Fibroblast of skin of scalp (primary cell): ENCODE measurements at regions not wholly inside any gene's neighbourhood (a gene's known extent, or its start where the extent isn't known, plus 50 kb on each side); places are given as distances from the start of the nearest gene placed in this dataset.
"Not testable (repeated sequence)": the region's sequence is repeated elsewhere in the genome, so short reads cannot be mapped to it uniquely, and the experiment has no call there.

ENCODE experiments used
- DNase-seq: peaks from one replicate; pipeline ENCODE4 v3.0.0-alpha.2; 2013

DNA sequence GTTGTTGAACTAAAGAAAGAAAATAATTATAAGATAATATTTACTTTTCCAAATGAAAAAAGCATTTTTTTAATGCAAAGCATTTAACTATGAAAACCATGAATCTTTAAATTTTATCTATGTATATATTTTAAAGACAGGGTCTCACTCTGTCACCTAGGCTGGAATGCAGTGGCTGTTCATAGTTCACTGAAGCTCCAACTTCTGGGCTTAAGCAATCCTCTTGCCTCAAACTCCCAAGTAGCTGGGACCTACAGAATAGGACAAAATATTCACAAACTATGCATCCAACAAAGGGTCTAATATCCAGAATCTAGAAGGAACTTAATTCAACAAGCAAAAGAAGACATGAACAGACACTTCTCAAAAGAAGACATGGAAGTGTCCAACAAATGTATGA, 55.9 kb upstream of the ALB start:
- DNase-seq = no peak

DNA sequence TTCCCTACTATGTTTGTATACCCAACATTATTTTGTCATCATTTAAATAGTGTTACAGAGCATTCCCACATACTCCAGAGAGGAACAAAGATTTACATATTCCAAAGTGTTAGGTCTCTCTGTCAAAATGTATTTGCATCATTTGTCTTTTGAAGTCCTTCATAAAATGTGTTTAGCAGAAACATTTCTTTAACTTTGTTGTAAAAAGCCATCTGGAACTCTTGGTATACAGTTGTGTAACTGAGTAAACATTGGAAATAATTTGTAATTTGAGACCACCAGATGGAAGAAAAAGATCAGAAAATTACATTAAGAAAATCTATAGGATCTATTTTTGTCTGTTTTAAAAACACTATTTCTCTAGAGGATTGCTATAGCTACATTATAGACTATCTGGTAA, 56.6 kb upstream of the ALB start:
- DNase-seq = no peak

- no peak for DNase-seq
Measured at GRCh38 chr4:73345399-73345975, 58.6 kb upstream of the ALB start.

DNA sequence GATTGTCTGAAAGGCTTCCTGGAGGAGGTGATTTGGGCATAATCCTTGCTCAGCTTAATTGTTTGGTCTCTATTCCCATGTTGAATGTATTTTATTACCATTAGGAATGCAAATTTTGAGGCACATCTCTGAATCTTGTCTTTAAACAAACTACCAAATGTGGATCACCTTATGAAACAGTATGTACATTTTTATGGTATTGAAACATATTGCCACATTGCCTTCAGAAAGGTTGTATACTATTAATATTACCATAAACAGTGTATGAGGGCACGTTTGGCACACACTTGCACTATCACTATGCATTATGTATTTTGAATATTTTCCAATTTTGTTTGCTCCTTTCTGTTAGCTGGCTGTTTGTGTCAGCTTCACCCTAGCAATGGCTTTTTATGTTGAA, 60.0 kb upstream of the ALB start:
- no peak for DNase-seq

- DNase-seq = no peak
Measured at GRCh38 chr4:73343432-73343831, 60.7 kb upstream of the ALB start.

GRCh38 chr4:73341454-73341853, 62.6 kb upstream of the ALB start:
- peak; percentile 55 for DNase-seq

- peak; percentile 30 for DNase-seq
Measured at GRCh38 chr4:73340917-73341316, 63.2 kb upstream of the ALB start.

DNA sequence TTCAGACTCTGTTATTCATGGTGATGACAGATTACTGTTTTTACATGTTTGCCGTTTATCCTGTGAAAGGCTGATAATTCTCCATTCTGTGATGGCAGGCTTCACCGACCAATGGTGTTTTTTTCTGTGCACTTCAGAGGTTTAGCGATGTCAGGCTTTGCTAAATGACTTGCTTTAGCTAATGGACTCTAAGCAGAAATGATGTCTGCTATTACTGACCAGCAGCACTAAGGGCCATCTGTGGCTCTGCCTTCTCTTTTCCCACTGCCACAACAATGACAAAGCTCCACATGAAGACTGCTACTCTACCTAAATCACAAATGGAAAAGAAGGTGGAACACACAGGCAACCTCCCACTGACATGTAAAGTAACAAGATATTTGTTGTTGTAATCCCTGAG, 68.4 kb upstream of the ALB start:
- DNase-seq = no peak

DNA sequence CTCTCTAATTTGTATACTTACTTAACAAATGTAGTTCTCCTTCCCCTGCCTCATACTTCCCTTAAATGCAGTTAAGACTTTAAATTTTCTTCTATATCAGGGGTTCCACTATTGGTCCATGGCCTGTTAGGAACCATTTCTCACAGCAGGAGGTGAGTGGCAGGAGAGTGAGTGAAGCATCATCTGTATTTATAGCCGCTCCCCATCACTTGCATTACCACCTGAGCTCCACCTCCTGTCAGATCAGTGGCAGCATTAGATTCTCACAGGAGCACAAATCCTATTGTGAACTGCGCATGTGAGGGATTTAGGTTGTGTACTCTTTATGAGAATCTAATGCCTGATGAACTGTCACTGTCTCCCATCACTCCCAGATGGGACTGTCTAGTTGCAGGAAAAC, 72.1 kb upstream of the ALB start:
- DNase-seq = not testable (repeated sequence)

DNA sequence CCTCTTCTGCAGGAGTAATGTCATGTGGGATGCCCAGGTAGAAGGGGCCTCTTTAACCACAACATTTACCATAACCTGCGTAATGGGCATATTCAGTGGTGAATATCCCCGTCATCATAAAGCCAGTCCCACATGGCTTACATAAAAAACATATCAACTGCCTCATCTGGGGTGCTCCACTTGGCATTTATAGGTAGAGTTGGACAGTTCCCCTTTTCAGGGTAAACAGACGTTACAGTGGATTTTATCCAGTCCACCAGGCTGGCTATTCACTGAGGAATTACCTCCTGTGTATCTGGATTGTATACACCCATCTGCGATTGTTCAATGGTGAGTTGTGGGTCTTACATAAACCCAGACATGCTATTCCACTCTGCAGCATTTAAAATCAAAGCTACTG, 70.7 kb upstream of the ANKRD17 start:
- DNase-seq = no peak

DNA sequence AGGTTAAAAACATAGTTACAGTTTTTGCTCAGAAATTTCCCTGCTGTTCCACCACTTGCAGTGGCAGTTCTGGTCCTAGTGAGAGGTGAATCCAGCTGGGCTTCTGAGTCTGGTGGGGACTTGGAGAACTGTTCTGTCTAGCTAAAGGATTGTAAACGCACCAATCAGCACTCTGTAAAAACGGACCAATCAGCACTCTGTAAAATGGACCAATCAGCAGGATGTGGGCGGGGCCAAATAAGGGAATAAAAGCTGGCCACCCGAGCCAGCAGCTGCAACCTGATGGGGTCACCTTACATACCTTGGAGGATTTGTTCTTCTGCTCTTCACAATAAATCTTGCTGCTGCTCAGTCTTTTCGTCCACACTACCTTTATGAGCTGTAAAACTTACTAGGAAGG, 67.2 kb upstream of the ANKRD17 start:
- DNase-seq = not testable (repeated sequence)

- no peak for DNase-seq
Measured at GRCh38 chr4:73317092-73317491, 58.5 kb upstream of the ANKRD17 start.

DNA sequence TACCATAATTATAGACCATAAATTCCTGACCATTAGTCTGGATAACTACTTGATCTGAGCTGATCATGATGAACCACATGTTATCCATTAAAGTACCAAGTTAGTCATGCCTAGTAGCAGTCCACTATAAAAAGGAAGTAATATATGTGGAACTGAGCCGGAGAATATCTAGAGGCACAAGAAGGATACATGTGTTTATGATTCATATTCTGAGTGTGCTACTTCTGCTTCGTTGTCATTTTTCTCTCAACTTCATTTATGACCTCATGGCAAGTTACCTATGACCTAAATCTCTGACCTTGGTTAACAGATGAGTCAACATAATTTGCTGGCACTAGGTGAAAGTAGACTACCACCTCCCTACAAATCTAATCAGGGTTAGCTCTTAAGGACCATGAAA, 56.5 kb upstream of the ANKRD17 start:
- peak; percentile 68 for DNase-seq

DNA sequence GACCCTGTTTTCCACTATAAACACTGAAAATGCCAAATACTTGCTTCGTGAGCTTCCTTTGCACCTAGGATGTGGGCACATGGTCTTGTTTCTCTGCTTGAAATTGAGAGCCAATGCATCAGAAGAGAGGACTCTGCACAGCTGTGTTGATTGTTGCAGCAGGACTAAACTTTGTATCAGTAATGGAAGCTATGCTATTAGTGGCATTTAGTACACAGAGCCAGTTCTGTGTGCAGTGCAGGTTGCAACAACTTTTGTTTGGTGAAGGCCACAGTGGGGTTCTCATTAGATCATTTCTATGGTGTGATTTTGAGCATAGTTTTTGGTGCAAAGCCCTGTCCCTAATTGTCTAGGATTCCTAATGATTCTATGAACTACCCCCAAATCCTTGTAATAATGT, 54.4 kb upstream of the ANKRD17 start:
- DNase-seq = no peak

- DNase-seq = peak; percentile 51
Measured at GRCh38 chr4:73311428-73311827, 52.8 kb upstream of the ANKRD17 start.

- DNase-seq = peak; percentile 68
Measured at GRCh38 chr4:73309211-73309610, 50.6 kb upstream of the ANKRD17 start.
